ENCODE measurements at regions not wholly inside any gene's neighbourhood (a gene's known extent, or its start where the extent isn't known, plus 50 kb on each side); places are given as distances from the start of the nearest gene placed in this dataset.

DNA sequence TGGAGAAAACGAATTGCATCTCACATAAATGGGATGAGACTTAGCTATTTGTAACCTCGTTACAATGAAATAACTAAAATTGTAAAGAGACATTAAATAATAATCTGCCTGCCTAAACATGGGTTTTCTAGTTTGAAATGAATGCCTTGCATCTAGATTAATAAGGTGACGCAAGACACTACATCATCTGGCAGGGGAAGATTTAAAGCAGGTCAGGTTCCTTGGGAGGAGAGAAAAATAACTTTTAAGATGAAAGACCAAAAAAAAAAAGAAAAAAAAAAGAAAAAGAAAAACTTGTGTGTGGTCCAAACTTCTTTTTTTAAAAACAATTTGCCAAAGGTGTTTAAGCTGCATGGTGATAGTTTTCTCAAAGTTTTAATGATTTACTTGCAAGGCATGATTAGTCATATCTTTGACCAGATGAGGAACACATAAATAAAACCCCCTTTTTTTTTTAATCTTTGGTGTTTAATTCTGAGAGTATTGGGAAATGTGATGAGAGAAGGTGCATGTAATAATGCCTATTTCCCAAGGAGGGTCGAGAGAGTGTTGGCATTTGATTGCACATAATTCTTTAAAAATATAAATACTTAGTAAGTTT, 122.9 kb upstream of the ADAMTSL1 start:
- intact Hi-C loops (cut with micrococcal nuclease): no loop called here
- Histone ChIP-seq H3K36me3 (ENCODE audit: low read depth, low read length) (no peaks in the 10 kb centered on the region), H3K9ac (ENCODE audit: low read length) (no peak overlapping the region), H3K4me2 (ENCODE audit: low read length) (no peak overlapping the region), H3K9me2 (replicated peaks; ENCODE audit: low read length) (no peaks in the 10 kb centered on the region), H4K20me1 (ENCODE audit: low read length) (no peaks in the 10 kb centered on the region), H3K79me2 (ENCODE audit: low read length) (no peaks in the 10 kb centered on the region), H3K27ac (ENCODE audit: low read length) (no peak overlapping the region), H3F3A (ENCODE audit: low read length, unreplicated experiment) (no peaks in the 10 kb centered on the region), H2AFZ (ENCODE audit: low read length) (no peak overlapping the region), H3K4me1 (ENCODE audit: insufficient read depth, low read length) (no peaks in the 10 kb centered on the region), H3K27me3 (ENCODE audit: low read length) (no peaks in the 10 kb centered on the region), H3K9me3 (ENCODE audit: low read length) (no peaks in the 10 kb centered on the region), H3K4me3 (ENCODE audit: low read length) (no peak overlapping the region)
- ChIA-PET CTCF (no interaction called here), POLR2A (ENCODE audit: unreplicated experiment) (no interaction called here)
- ATAC-seq (no peak), DNase-seq (no peak)
- BruUV-seq (replicated peaks): no TSS peak
- no peak for TF ChIP-seq EZH2 (IDR thresholded peaks at IDR 0.05; ENCODE audit: low read length, unreplicated experiment)
- no peak for TF ChIP-seq EZH2phosphoT487 (IDR thresholded peaks at IDR 0.05; ENCODE audit: borderline replicate concordance, low read length)
- TF ChIP-seq CTCF (conservative IDR thresholded peaks at IDR 0.05; ENCODE audit: low read depth, low read length): no peak

- Histone ChIP-seq H3K36me3 (ENCODE audit: low read depth, low read length) (no peaks in the 10 kb centered on the region), H3K9me2 (replicated peaks; ENCODE audit: low read length) (no peaks in the 10 kb centered on the region), H3K9me3 (ENCODE audit: low read length) (no peaks in the 10 kb centered on the region), H3K79me2 (ENCODE audit: low read length) (no peaks in the 10 kb centered on the region), H3K27me3 (ENCODE audit: low read length) (no peaks in the 10 kb centered on the region), H4K20me1 (ENCODE audit: low read length) (no peaks in the 10 kb centered on the region), H2AFZ (ENCODE audit: low read length) (no peak overlapping the region), H3K27ac (ENCODE audit: low read length) (no peak overlapping the region), H3K4me2 (ENCODE audit: low read length) (no peak overlapping the region), H3F3A (ENCODE audit: low read length, unreplicated experiment) (no peaks in the 10 kb centered on the region), H3K9ac (ENCODE audit: low read length) (no peak overlapping the region), H3K4me3 (ENCODE audit: low read length) (no peak overlapping the region), H3K4me1 (ENCODE audit: insufficient read depth, low read length) (no peaks in the 10 kb centered on the region)
- TF ChIP-seq CTCF (conservative IDR thresholded peaks at IDR 0.05; ENCODE audit: low read depth, low read length) (no peak), EZH2phosphoT487 (IDR thresholded peaks at IDR 0.05; ENCODE audit: borderline replicate concordance, low read length) (no peak), EZH2 (IDR thresholded peaks at IDR 0.05; ENCODE audit: low read length, unreplicated experiment) (no peak)
- BruUV-seq (replicated peaks): no TSS peak
- ChIA-PET POLR2A (ENCODE audit: unreplicated experiment) (no interaction called here), CTCF (no interaction called here)
- intact Hi-C loops (cut with micrococcal nuclease): no loop called here
- DNase-seq (no peak), ATAC-seq (no peak)
Observed at GRCh38 chr9:18352711-18353110, 121.2 kb upstream of the ADAMTSL1 start.

DNA sequence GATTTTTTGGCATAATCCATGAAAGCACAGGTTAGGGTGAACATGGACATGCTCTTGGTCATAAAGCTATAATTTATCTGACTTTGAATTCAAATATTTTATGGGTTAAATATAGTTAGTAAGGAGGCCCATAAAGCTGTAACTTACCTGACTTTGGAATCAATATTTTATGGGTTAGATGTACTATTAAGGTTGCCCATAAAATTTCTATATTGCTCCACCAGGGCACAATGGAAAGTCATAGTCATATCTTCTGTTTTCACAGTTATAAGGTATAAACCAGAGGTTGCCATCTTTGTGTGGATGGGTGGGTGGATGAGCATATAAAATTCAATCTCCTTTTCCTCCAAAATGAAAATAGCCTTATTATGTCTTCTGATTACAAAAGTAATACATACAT, 120.5 kb upstream of the ADAMTSL1 start:
- H3K9me3 ChIP-seq (ENCODE audit: low read length): no peaks in the 10 kb centered on the region
- H3K27ac ChIP-seq (ENCODE audit: low read length): no peak overlapping the region
- H3K4me3 ChIP-seq (ENCODE audit: low read length): no peak overlapping the region
- H3K4me2 ChIP-seq (ENCODE audit: low read length): no peak overlapping the region
- DNase-seq (no peak), ATAC-seq (no peak)
- no peaks in the 10 kb centered on the region for H3K27me3 ChIP-seq (ENCODE audit: low read length)
- no peaks in the 10 kb centered on the region for H4K20me1 ChIP-seq (ENCODE audit: low read length)
- H3K9me2 ChIP-seq (replicated peaks; ENCODE audit: low read length): no peaks in the 10 kb centered on the region
- intact Hi-C loops (cut with micrococcal nuclease): no loop called here
- no TSS peak for BruUV-seq (replicated peaks)
- H2AFZ ChIP-seq (ENCODE audit: low read length): no peak overlapping the region
- POLR2A ChIA-PET (ENCODE audit: unreplicated experiment): no interaction called here
- CTCF ChIA-PET: no interaction called here
- H3K9ac ChIP-seq (ENCODE audit: low read length): no peak overlapping the region
- H3F3A ChIP-seq (ENCODE audit: low read length, unreplicated experiment): no peaks in the 10 kb centered on the region
- H3K79me2 ChIP-seq (ENCODE audit: low read length): no peaks in the 10 kb centered on the region
- no peak for TF ChIP-seq EZH2 (IDR thresholded peaks at IDR 0.05; ENCODE audit: low read length, unreplicated experiment)
- TF ChIP-seq EZH2phosphoT487 (IDR thresholded peaks at IDR 0.05; ENCODE audit: borderline replicate concordance, low read length): no peak
- no peak for TF ChIP-seq CTCF (conservative IDR thresholded peaks at IDR 0.05; ENCODE audit: low read depth, low read length)
- no peaks in the 10 kb centered on the region for H3K4me1 ChIP-seq (ENCODE audit: insufficient read depth, low read length)
- H3K36me3 ChIP-seq (ENCODE audit: low read depth, low read length): no peaks in the 10 kb centered on the region
